ENCODE measurements at regions not wholly inside any gene's neighbourhood (a gene's known extent, or its start where the extent isn't known, plus 50 kb on each side); places are given as distances from the start of the nearest gene placed in this dataset.

DNA sequence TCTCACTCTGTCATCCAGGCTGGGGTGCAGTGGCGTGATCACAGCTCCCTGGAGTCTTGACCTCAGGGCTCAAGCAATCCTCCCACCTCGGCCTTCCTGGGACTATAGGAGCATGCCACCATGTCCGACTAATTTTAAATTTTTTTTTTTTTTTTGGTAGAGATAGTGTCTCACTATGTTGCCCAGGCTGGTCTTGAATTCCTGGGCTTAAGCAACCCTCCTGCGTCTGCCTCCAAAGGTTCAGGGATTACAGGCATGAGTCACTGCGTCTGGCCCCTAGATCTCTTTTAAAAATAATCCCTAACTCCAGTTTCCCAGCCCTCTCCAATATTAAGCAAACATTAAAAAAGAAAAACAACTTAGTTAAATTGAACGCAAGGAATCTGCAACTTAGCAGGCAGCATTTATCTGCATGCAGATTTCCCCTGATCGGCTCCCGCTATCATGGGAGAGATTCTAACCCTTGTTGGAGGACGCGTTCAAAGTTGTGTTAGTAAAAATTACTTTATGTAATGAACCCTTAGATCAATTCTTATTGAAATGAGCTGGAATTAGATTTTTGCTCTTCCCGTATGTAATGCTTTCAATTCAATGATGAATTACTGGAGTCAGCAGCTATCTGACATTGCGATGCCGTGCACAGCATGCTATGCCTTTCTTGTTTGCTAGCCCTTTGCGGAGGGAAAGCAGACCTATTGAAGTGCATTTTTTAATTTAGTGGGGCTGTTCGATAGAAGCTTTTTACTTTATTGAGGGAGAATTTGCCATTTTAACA lies 171.7 kb downstream of the HAPSTR1 start:
- Histone ChIP-seq H3K4me3 (ENCODE audit: low read length) (no peak overlapping the region), H3K4me2 (ENCODE audit: low read length) (no peak overlapping the region)

DNA sequence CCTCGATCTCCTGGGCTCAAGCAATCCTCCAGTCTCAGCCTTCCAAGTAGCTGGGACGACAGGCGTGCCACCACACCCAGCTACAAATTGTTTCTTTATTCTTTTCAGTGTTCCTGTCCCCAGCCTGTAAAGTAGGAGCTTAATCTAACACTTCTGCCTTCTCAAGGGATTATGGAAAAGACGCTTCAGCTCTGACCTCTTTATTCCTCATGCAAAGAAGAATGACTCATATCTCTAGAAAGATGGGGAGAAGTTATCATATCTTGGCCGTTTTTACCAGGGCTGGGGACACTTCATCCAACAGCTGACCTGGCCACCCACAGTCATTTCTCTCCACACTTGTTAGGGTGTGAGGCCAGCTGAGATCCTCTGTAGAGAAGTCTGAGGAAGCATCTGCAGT lies 172.6 kb downstream of the HAPSTR1 start:
- no peaks in the 10 kb centered on the region for H3F3A ChIP-seq (ENCODE audit: control insufficient read depth, insufficient read depth)
- no peaks in the 10 kb centered on the region for H3K4me1 ChIP-seq (ENCODE audit: control insufficient read depth, low read length)
- H3K9me2 ChIP-seq (replicated peaks; ENCODE audit: control insufficient read depth, low read length): no peaks in the 10 kb centered on the region
- H3K36me3 ChIP-seq (ENCODE audit: control insufficient read depth, low read length): no peaks in the 10 kb centered on the region
- no peak overlapping the region for H3K4me3 ChIP-seq (ENCODE audit: low read length)
- no peak for TF ChIP-seq EZH2phosphoT487 (IDR thresholded peaks at IDR 0.05; ENCODE audit: borderline replicate concordance, low read length)
- TF ChIP-seq, protein P1, sequence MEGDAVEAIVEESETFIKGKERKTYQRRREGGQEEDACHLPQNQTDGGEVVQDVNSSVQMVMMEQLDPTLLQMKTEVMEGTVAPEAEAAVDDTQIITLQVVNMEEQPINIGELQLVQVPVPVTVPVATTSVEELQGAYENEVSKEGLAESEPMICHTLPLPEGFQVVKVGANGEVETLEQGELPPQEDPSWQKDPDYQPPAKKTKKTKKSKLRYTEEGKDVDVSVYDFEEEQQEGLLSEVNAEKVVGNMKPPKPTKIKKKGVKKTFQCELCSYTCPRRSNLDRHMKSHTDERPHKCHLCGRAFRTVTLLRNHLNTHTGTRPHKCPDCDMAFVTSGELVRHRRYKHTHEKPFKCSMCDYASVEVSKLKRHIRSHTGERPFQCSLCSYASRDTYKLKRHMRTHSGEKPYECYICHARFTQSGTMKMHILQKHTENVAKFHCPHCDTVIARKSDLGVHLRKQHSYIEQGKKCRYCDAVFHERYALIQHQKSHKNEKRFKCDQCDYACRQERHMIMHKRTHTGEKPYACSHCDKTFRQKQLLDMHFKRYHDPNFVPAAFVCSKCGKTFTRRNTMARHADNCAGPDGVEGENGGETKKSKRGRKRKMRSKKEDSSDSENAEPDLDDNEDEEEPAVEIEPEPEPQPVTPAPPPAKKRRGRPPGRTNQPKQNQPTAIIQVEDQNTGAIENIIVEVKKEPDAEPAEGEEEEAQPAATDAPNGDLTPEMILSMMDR (IDR thresholded peaks at IDR 0.05; ENCODE audit: low read depth, low read length, poor library complexity, severe bottlenecking): no peak
- no peaks in the 10 kb centered on the region for H3K79me2 ChIP-seq (ENCODE audit: control insufficient read depth, low read length)
- no peaks in the 10 kb centered on the region for H3K9me3 ChIP-seq (ENCODE audit: control insufficient read depth, insufficient read depth, low read length)
- no peaks in the 10 kb centered on the region for H4K20me1 ChIP-seq (ENCODE audit: control insufficient read depth, insufficient read depth, low read depth, low read length)
- H3K27me3 ChIP-seq (ENCODE audit: control insufficient read depth, low read length): peaks cover 11% of the 10 kb centered on the region; the same call in 1 of the 2 replicates
- no peak overlapping the region for H3K4me2 ChIP-seq (ENCODE audit: low read length)
- H3K27ac ChIP-seq (ENCODE audit: low read depth, low read length): no peak overlapping the region

More for the DNA sequence above, 171.7 kb downstream of the HAPSTR1 start:
- Histone ChIP-seq H3K9me3 (ENCODE audit: control insufficient read depth, insufficient read depth, low read length) (no peaks in the 10 kb centered on the region), H3F3A (ENCODE audit: control insufficient read depth, insufficient read depth) (no peaks in the 10 kb centered on the region), H3K9me2 (replicated peaks; ENCODE audit: control insufficient read depth, low read length) (no peaks in the 10 kb centered on the region), H3K36me3 (ENCODE audit: control insufficient read depth, low read length) (no peaks in the 10 kb centered on the region), H3K4me1 (ENCODE audit: control insufficient read depth, low read length) (no peaks in the 10 kb centered on the region), H3K27ac (ENCODE audit: low read depth, low read length) (no peak overlapping the region), H3K79me2 (ENCODE audit: control insufficient read depth, low read length) (no peaks in the 10 kb centered on the region), H3K27me3 (ENCODE audit: control insufficient read depth, low read length) (peaks cover 11% of the 10 kb centered on the region; the same call in 1 of the 2 replicates), H4K20me1 (ENCODE audit: control insufficient read depth, insufficient read depth, low read depth, low read length) (no peaks in the 10 kb centered on the region)
- TF ChIP-seq, protein P1 (IDR thresholded peaks at IDR 0.05; ENCODE audit: low read depth, low read length, poor library complexity, severe bottlenecking): no peak
- TF ChIP-seq EZH2phosphoT487 (IDR thresholded peaks at IDR 0.05; ENCODE audit: borderline replicate concordance, low read length): no peak

DNA sequence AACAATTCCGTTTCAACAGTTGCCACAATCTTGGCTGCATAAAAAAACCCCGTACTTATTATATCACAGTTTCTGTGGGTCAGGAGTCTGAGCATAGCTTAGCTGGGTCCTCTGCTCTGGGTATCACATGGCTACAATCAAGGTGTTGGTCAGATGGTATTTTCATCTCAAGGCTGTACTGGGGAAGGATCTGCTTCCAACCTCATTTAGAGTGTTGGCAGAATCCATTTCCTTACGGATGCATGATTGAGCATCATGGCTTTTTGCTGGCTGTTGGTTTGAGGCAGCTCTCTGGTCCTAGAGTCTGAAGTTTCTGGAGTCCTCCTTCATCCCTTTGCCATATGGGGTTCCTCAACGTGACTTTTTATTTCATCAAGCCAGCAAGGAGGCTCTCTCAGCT lies 177.0 kb downstream of the HAPSTR1 start:
- TF ChIP-seq EZH2phosphoT487 (IDR thresholded peaks at IDR 0.05; ENCODE audit: borderline replicate concordance, low read length): no peak
- TF ChIP-seq, protein P1 (IDR thresholded peaks at IDR 0.05; ENCODE audit: low read depth, low read length, poor library complexity, severe bottlenecking): no peak
- no peaks in the 10 kb centered on the region for H3K9me3 ChIP-seq (ENCODE audit: control insufficient read depth, insufficient read depth, low read length)
- H3K36me3 ChIP-seq (ENCODE audit: control insufficient read depth, low read length): no peaks in the 10 kb centered on the region
- H3K4me2 ChIP-seq (ENCODE audit: low read length): no peak overlapping the region
- H3K9me2 ChIP-seq (replicated peaks; ENCODE audit: control insufficient read depth, low read length): no peaks in the 10 kb centered on the region
- H3K27me3 ChIP-seq (ENCODE audit: control insufficient read depth, low read length): peaks cover 11% of the 10 kb centered on the region; the same call in 1 of the 2 replicates
- H3F3A ChIP-seq (ENCODE audit: control insufficient read depth, insufficient read depth): no peaks in the 10 kb centered on the region
- H3K4me3 ChIP-seq (ENCODE audit: low read length): no peak overlapping the region
- H3K27ac ChIP-seq (ENCODE audit: low read depth, low read length): no peak overlapping the region
- no peaks in the 10 kb centered on the region for H3K4me1 ChIP-seq (ENCODE audit: control insufficient read depth, low read length)
- no peaks in the 10 kb centered on the region for H3K79me2 ChIP-seq (ENCODE audit: control insufficient read depth, low read length)
- H4K20me1 ChIP-seq (ENCODE audit: control insufficient read depth, insufficient read depth, low read depth, low read length): no peaks in the 10 kb centered on the region

Data from DOHH2 (cell line).